ENCODE measurements at regions not wholly inside any gene's neighbourhood (a gene's known extent, or its start where the extent isn't known, plus 50 kb on each side); places are given as distances from the start of the nearest gene placed in this dataset.

DNA sequence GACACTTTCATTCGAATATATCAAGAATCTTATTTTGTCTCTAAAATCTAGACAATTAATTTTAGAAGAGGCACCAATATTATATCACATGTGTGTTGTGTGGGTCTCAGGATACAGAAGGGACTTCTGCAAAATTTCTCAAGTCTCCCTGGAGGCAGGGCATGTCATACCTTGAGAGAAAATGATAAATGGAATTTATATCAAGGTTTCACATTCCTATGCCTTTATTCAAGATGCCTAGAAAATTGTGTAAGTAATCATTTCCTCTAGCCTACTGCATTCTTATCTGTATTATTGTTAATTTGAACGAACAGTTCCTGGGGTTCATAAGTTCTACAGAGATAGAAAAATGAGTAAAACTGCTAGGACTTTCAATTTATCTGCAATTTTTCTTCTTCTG is 1247.9 kb downstream of the GRIK2 start:
- TF ChIP-seq GATA3 (IDR thresholded peaks at IDR 0.05; ENCODE audit: low read depth, low read length) = no peak
- TF ChIP-seq GATA2 (IDR thresholded peaks at IDR 0.05; ENCODE audit: low read depth, low read length) = no peak

Data from SH-SY5Y (cell line).